ENCODE measurements at regions not wholly inside any gene's neighbourhood (a gene's known extent, or its start where the extent isn't known, plus 50 kb on each side); places are given as distances from the start of the nearest gene placed in this dataset.
"Not testable (repeated sequence)": the region's sequence is repeated elsewhere in the genome, so short reads cannot be mapped to it uniquely, and the experiment has no call there.

DNA sequence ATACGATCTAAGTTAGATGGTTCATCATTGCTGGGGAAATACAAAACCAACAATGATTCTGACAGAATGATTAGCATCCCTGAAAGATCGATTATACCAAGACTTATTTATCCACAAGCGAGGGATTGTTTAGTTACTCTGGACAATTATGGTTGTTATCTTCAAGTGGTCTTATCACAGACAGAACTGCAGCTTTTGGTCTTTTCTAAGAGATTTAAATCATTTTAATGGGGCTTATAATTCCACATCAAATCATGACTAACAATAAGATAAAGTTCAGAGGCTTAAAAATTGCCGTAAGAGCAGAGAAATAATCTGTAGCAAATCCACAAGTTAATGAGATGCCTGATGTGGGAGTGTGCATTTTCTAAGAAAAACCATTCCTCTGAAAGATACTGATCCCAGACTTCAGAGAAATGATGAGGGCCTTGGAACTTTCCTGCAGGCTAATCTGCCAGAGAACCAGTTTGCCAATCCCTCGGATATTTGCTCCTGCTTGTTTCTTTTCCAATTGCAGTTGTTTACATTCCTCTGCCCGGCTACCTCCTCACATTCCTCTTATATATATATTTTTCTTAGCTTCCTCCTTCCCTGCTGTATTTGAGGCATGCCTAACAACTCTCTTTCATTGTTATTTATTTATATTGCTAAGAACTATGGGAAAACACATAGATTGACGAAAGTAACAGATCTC is 134.8 kb downstream of the BACH1 start:
- H3K9me2 ChIP-seq (ENCODE audit: insufficient read depth): no peaks in the 10 kb centered on the region

DNA sequence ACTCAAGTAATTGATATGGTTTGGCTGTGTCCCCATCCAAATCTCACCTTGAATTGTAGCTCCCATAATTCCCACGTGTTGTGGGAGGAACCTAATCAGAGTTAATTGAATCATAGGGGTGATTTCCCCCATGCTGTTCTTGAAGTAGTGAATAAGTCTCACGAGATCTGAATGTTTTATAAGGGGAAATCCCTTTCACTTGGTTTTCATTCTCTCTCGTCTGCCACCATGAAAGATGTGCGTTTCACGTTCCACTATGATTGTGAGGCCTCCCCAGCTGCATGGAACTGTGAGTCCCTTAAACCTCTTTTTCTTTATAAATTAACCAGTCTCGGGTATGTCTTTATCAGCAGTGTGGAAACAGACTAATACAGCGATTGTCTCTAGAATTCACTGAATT is 135.4 kb downstream of the BACH1 start:
- in situ Hi-C loops (cut with MboI): no loop called here
- peaks cover 6% of the 10 kb centered on the region; the same call in 1 of the 2 replicates for H3K4me1 ChIP-seq (ENCODE audit: insufficient read depth)
- no peaks in the 10 kb centered on the region for H3K9me2 ChIP-seq (ENCODE audit: insufficient read depth)
- TF ChIP-seq EZH2phosphoT487 (IDR thresholded peaks at IDR 0.05; ENCODE audit: insufficient read depth, low read depth) (no peak), EZH2 (IDR thresholded peaks at IDR 0.05; ENCODE audit: insufficient read depth, poor library complexity, severe bottlenecking) (no peak)
- H2AFZ ChIP-seq: no peak overlapping the region
- no peak for DNase-seq
- no peak overlapping the region for H3K4me3 ChIP-seq
- H3K9ac ChIP-seq: no peak overlapping the region
- H3K79me2 ChIP-seq (ENCODE audit: insufficient read depth): no peaks in the 10 kb centered on the region
- 92 to 94% methylated on average over 7 of the region's 7 CpGs for WGBS, 2 experiments (ENCODE audit: low coverage in 1 of 2, low lambda C conversion rate in 2 of 2, missing lambda C conversion rate in 2 of 2)
- no peaks in the 10 kb centered on the region for H3K36me3 ChIP-seq (ENCODE audit: low read depth)
- H3K27ac ChIP-seq: no peak overlapping the region
- no peaks in the 10 kb centered on the region for H4K20me1 ChIP-seq (ENCODE audit: insufficient read depth)
- H3K27me3 ChIP-seq (replicated peaks; ENCODE audit: insufficient read depth): no peaks in the 10 kb centered on the region
- no peaks in the 10 kb centered on the region for H3F3A ChIP-seq (ENCODE audit: insufficient read depth)
- H3K4me2 ChIP-seq (ENCODE audit: unreplicated experiment): no peak overlapping the region
- no peaks in the 10 kb centered on the region for H3K9me3 ChIP-seq (ENCODE audit: low read depth)

More for the DNA sequence above, 134.8 kb downstream of the BACH1 start:
- 67 to 68% methylated on average over 7 of the region's 7 CpGs for WGBS, 2 experiments (ENCODE audit: low coverage in 1 of 2, low lambda C conversion rate in 2 of 2, missing lambda C conversion rate in 2 of 2)
- TF ChIP-seq EZH2 (IDR thresholded peaks at IDR 0.05; ENCODE audit: insufficient read depth, poor library complexity, severe bottlenecking) (no peak), EZH2phosphoT487 (IDR thresholded peaks at IDR 0.05; ENCODE audit: insufficient read depth, low read depth) (no peak)
- Histone ChIP-seq H3K4me2 (ENCODE audit: unreplicated experiment) (no peak overlapping the region), H4K20me1 (ENCODE audit: insufficient read depth) (no peaks in the 10 kb centered on the region), H3K4me1 (ENCODE audit: insufficient read depth) (peaks cover 6% of the 10 kb centered on the region; the same call in 1 of the 2 replicates), H3K27ac (no peak overlapping the region), H3K79me2 (ENCODE audit: insufficient read depth) (no peaks in the 10 kb centered on the region), H3K4me3 (no peak overlapping the region), H3K36me3 (ENCODE audit: low read depth) (no peaks in the 10 kb centered on the region), H3K9ac (no peak overlapping the region), H2AFZ (no peak overlapping the region; the same call in 1 of the 2 replicates), H3F3A (ENCODE audit: insufficient read depth) (no peaks in the 10 kb centered on the region), H3K9me3 (ENCODE audit: low read depth) (no peaks in the 10 kb centered on the region), H3K27me3 (replicated peaks; ENCODE audit: insufficient read depth) (no peaks in the 10 kb centered on the region)
- DNase-seq: peak; percentile 3
- in situ Hi-C loops (cut with MboI): no loop called here

- H3K9me2 ChIP-seq (ENCODE audit: insufficient read depth); H4K20me1 ChIP-seq (ENCODE audit: insufficient read depth); H3K9me3 ChIP-seq (ENCODE audit: low read depth); H3K4me1 ChIP-seq (ENCODE audit: insufficient read depth); H2AFZ ChIP-seq; H3F3A ChIP-seq (ENCODE audit: insufficient read depth); H3K27ac ChIP-seq; H3K4me3 ChIP-seq; H3K4me2 ChIP-seq (ENCODE audit: unreplicated experiment); H3K36me3 ChIP-seq (ENCODE audit: low read depth); in situ Hi-C loops (cut with MboI); H3K9ac ChIP-seq; H3K27me3 ChIP-seq (replicated peaks; ENCODE audit: insufficient read depth); H3K79me2 ChIP-seq (ENCODE audit: insufficient read depth); DNase-seq: not testable (repeated sequence)
- WGBS, 2 experiments (ENCODE audit: low coverage in 1 of 2, low lambda C conversion rate in 2 of 2, missing lambda C conversion rate in 2 of 2): 92 to 98% methylated on average over 2 of the region's 2 CpGs
Observed at GRCh38 chr21:29434982-29435381, 136.3 kb downstream of the BACH1 start.

DNA sequence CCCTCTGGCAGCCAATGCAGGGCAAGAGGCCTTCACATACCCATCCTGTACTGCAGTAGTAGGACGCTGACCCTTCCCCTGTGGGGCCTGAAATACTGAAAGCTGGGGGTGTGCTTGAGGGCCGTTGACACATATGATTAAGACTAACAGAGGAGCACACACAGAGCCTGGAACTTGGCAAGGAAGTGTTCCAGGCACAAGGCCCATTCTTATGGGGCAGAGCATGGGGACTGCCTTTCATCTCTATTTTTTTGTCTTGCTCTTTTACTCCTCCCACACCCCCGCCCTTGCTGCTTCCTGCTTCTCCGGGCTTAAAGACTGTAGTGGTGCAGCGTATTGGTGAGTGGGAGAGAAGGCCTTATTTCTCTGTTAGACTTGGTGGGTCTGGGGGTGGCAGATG is 137.4 kb downstream of the BACH1 start:
- no peak for DNase-seq

GRCh38 chr21:29436650-29437049 is 137.9 kb downstream of the BACH1 start:
- no peak overlapping the region for H2AFZ ChIP-seq
- H3F3A ChIP-seq (ENCODE audit: insufficient read depth): peaks cover 6% of the 10 kb centered on the region; the same call in 1 of the 2 replicates
- WGBS, 2 experiments (ENCODE audit: low coverage in 1 of 2, low lambda C conversion rate in 2 of 2, missing lambda C conversion rate in 2 of 2): 56 to 57% methylated on average over 2 of the region's 2 CpGs
- no peak overlapping the region for H3K4me2 ChIP-seq (ENCODE audit: unreplicated experiment)
- no peaks in the 10 kb centered on the region for H3K27me3 ChIP-seq (replicated peaks; ENCODE audit: insufficient read depth)
- no peak overlapping the region for H3K4me3 ChIP-seq
- H3K9ac ChIP-seq: no peak overlapping the region
- no peaks in the 10 kb centered on the region for H3K36me3 ChIP-seq (ENCODE audit: low read depth)
- H3K9me3 ChIP-seq (ENCODE audit: low read depth): no peaks in the 10 kb centered on the region
- TF ChIP-seq EZH2 (IDR thresholded peaks at IDR 0.05; ENCODE audit: insufficient read depth, poor library complexity, severe bottlenecking) (no peak), EZH2phosphoT487 (IDR thresholded peaks at IDR 0.05; ENCODE audit: insufficient read depth, low read depth) (no peak)
- DNase-seq: no peak
- H3K79me2 ChIP-seq (ENCODE audit: insufficient read depth): no peaks in the 10 kb centered on the region
- H4K20me1 ChIP-seq (ENCODE audit: insufficient read depth): no peaks in the 10 kb centered on the region
- in situ Hi-C loops (cut with MboI): no loop called here
- no peaks in the 10 kb centered on the region for H3K9me2 ChIP-seq (ENCODE audit: insufficient read depth)
- H3K27ac ChIP-seq: no peak overlapping the region
- peaks cover 12% of the 10 kb centered on the region for H3K4me1 ChIP-seq (ENCODE audit: insufficient read depth)

More for the DNA sequence above, 137.4 kb downstream of the BACH1 start:
- H4K20me1 ChIP-seq (ENCODE audit: insufficient read depth): no peaks in the 10 kb centered on the region
- no peaks in the 10 kb centered on the region for H3K27me3 ChIP-seq (replicated peaks; ENCODE audit: insufficient read depth)
- peaks cover 7% of the 10 kb centered on the region; the same call in 1 of the 2 replicates for H3K4me1 ChIP-seq (ENCODE audit: insufficient read depth)
- no peak overlapping the region for H3K4me3 ChIP-seq
- no peaks in the 10 kb centered on the region for H3K79me2 ChIP-seq (ENCODE audit: insufficient read depth)
- no peak overlapping the region for H3K4me2 ChIP-seq (ENCODE audit: unreplicated experiment)
- H3F3A ChIP-seq (ENCODE audit: insufficient read depth): peaks cover under 1% of the 10 kb centered on the region; the same call in 1 of the 2 replicates
- no peaks in the 10 kb centered on the region for H3K36me3 ChIP-seq (ENCODE audit: low read depth)
- in situ Hi-C loops (cut with MboI): no loop called here
- no peak overlapping the region for H3K9ac ChIP-seq
- H3K9me2 ChIP-seq (ENCODE audit: insufficient read depth): no peaks in the 10 kb centered on the region
- H3K9me3 ChIP-seq (ENCODE audit: low read depth): no peaks in the 10 kb centered on the region
- WGBS, 2 experiments (ENCODE audit: low coverage in 1 of 2, low lambda C conversion rate in 2 of 2, missing lambda C conversion rate in 2 of 2): 78 to 81% methylated on average over 5 of the region's 5 CpGs
- no peak for TF ChIP-seq EZH2 (IDR thresholded peaks at IDR 0.05; ENCODE audit: insufficient read depth, poor library complexity, severe bottlenecking)
- no peak overlapping the region for H3K27ac ChIP-seq
- no peak overlapping the region for H2AFZ ChIP-seq

All from GM23248 (cell line).